Cardiac muscle cell (in vitro differentiated cells and primary cell): ENCODE measurements at regions not wholly inside any gene's neighbourhood (a gene's known extent, or its start where the extent isn't known, plus 50 kb on each side); places are given as distances from the start of the nearest gene placed in this dataset.

Experiments used
- DNase-seq, 2 donors: peaks; one replicate each; pipeline versions ENCODE4 v3.0.0 to v3.0.0-alpha.2; 2010 to 2017; ENCODE audit warnings: low read depth in 1 of 2, low spot score in 1 of 2
- H3K27ac ChIP-seq: fragments of 200-600 bp; sonication (generic); 2 replicates; pipeline ENCODE4 v1.5.1; 2016
- H3K27me3 ChIP-seq: fragments of 200-600 bp; sonication (generic); 2 replicates; pipeline ENCODE4 v1.6.0; 2016; ENCODE audit warnings: control low read depth
- H3K36me3 ChIP-seq: fragments of 200-600 bp; sonication (generic); 2 replicates; pipeline ENCODE4 v1.5.1; 2016; ENCODE audit warnings: control low read depth
- H3K4me1 ChIP-seq: fragments of 200-600 bp; sonication (generic); 2 replicates; pipeline ENCODE4 v1.8.1; 2017; ENCODE audit warnings: low read depth, mild to moderate bottlenecking, mixed run types
- H3K4me3 ChIP-seq: fragments of 200-600 bp; sonication (generic); 2 replicates; pipeline ENCODE4 v1.5.1; 2016; ENCODE audit warnings: mild to moderate bottlenecking
- H3K9me3 ChIP-seq: fragments of 200-600 bp; sonication (generic); 2 replicates; pipeline ENCODE4 v1.5.1; 2017; ENCODE audit warnings: low read depth, mild to moderate bottlenecking, control low read depth
- CTCF ChIP-seq: IDR thresholded peaks from 2 replicates; pipeline ENCODE4 v1.5.1; 2012; ENCODE audit warnings: low read depth, mild to moderate bottlenecking, low read length

GRCh38 chr1:48051466-48052126 is 54.4 kb upstream of the TRABD2B start:
- no peak for DNase-seq
- peak overlapping the region; percentile 46 for H3K27ac ChIP-seq
- H3K4me3 ChIP-seq: no peak overlapping the region
- TF ChIP-seq CTCF: no peak
- H3K4me1 ChIP-seq: peaks cover 36% of the 10 kb centered on the region
- H3K36me3 ChIP-seq: no peaks in the 10 kb centered on the region
- H3K9me3 ChIP-seq: no peaks in the 10 kb centered on the region
- H3K27me3 ChIP-seq: no peaks in the 10 kb centered on the region

GRCh38 chr1:48049823-48050535 is 52.8 kb upstream of the TRABD2B start:
- no peaks in the 10 kb centered on the region for H3K27me3 ChIP-seq
- no peak overlapping the region for H3K4me3 ChIP-seq
- H3K9me3 ChIP-seq: no peaks in the 10 kb centered on the region
- no peaks in the 10 kb centered on the region for H3K36me3 ChIP-seq
- no peak for TF ChIP-seq CTCF
- DNase-seq: peak in 1 of 2 donors; percentile 69
- H3K4me1 ChIP-seq: peaks cover 36% of the 10 kb centered on the region
- peak overlapping the region; percentile 36 for H3K27ac ChIP-seq

- peak in 1 of 2 donors; percentile 39 for DNase-seq
- H3K27me3 ChIP-seq: no peaks in the 10 kb centered on the region
- H3K4me1 ChIP-seq: peaks cover 37% of the 10 kb centered on the region
- H3K27ac ChIP-seq: no peak overlapping the region
- no peak for TF ChIP-seq CTCF
- H3K9me3 ChIP-seq: no peaks in the 10 kb centered on the region
- H3K36me3 ChIP-seq: no peaks in the 10 kb centered on the region
- H3K4me3 ChIP-seq: no peak overlapping the region
These were observed 51.8 kb upstream of the TRABD2B start for GRCh38 chr1:48048980-48049379.

- H3K27me3 ChIP-seq: no peaks in the 10 kb centered on the region
- no peaks in the 10 kb centered on the region for H3K9me3 ChIP-seq
- peak in 1 of 2 donors; percentile 68 for DNase-seq
- no peaks in the 10 kb centered on the region for H3K36me3 ChIP-seq
- TF ChIP-seq CTCF: no peak
- no peak overlapping the region for H3K4me3 ChIP-seq
- H3K4me1 ChIP-seq: peaks cover 44% of the 10 kb centered on the region
- no peak overlapping the region for H3K27ac ChIP-seq
These were observed 50.9 kb upstream of the TRABD2B start for GRCh38 chr1:48048064-48048463.

GRCh38 chr1:48047116-48047515 is 49.9 kb upstream of the TRABD2B start:
- Histone ChIP-seq H3K27ac (no peak overlapping the region), H3K4me1 (peaks cover 36% of the 10 kb centered on the region), H3K27me3 (no peaks in the 10 kb centered on the region), H3K36me3 (no peaks in the 10 kb centered on the region), H3K4me3 (no peak overlapping the region), H3K9me3 (no peaks in the 10 kb centered on the region)
- peak in 1 of 2 donors; percentile 35 for DNase-seq
- TF ChIP-seq CTCF: no peak
